Stimulated activated CD4-positive, alpha-beta T cell treated with anti-CD3 and anti-CD28 coated beads, Interleukin-12 subunit alpha, Interleukin-12 subunit beta, amount 100 ng/mL, for 48 hours (primary cell): ENCODE measurements at regions not wholly inside any gene's neighbourhood (a gene's known extent, or its start where the extent isn't known, plus 50 kb on each side); places are given as distances from the start of the nearest gene placed in this dataset.
"Not testable (repeated sequence)": the region's sequence is repeated elsewhere in the genome, so short reads cannot be mapped to it uniquely, and the experiment has no call there.

ENCODE experiments used
- DNase-seq, 3 donors: peaks; one replicate each; pipeline ENCODE4 v3.0.0-alpha.2; 2020; ENCODE audit warnings: low read depth in 2 of 3, low spot score in 1 of 3

- DNase-seq = no peak
Observed at GRCh38 chr18:39215920-39216319, 1650.3 kb upstream of the CELF4 start.

GRCh38 chr18:39211461-39211860 is 1645.9 kb upstream of the CELF4 start:
- no peak for DNase-seq

GRCh38 chr18:39209173-39209572 is 1643.6 kb upstream of the CELF4 start:
- DNase-seq = no peak

- DNase-seq = no peak
Observed at GRCh38 chr18:39208729-39209128, 1643.1 kb upstream of the CELF4 start.

GRCh38 chr18:39208190-39208589 is 1642.6 kb upstream of the CELF4 start:
- no peak for DNase-seq

- DNase-seq = not testable (repeated sequence)
Observed at GRCh38 chr18:39206398-39207103, 1641.0 kb upstream of the CELF4 start.

GRCh38 chr18:39205565-39206195 is 1640.1 kb upstream of the CELF4 start:
- DNase-seq = no peak

GRCh38 chr18:39200153-39200552 is 1634.6 kb upstream of the CELF4 start:
- DNase-seq = no peak

GRCh38 chr18:39199231-39199855 is 1633.7 kb upstream of the CELF4 start:
- DNase-seq = no peak

GRCh38 chr18:39198376-39198775 is 1632.8 kb upstream of the CELF4 start:
- no peak for DNase-seq

- DNase-seq = no peak
Observed at GRCh38 chr18:39191931-39192330, 1626.3 kb upstream of the CELF4 start.

- DNase-seq = no peak
Observed at GRCh38 chr18:39191058-39191457, 1625.5 kb upstream of the CELF4 start.

GRCh38 chr18:39190508-39190907 is 1624.9 kb upstream of the CELF4 start:
- DNase-seq = no peak

GRCh38 chr18:39188278-39188677 is 1622.7 kb upstream of the CELF4 start:
- DNase-seq = no peak

GRCh38 chr18:39186008-39186407 is 1620.4 kb upstream of the CELF4 start:
- DNase-seq = no peak

GRCh38 chr18:39184176-39184575 is 1618.6 kb upstream of the CELF4 start:
- DNase-seq = no peak

- no peak for DNase-seq
Observed at GRCh38 chr18:39178166-39178565, 1612.6 kb upstream of the CELF4 start.

GRCh38 chr18:39172695-39173421 is 1607.3 kb upstream of the CELF4 start:
- no peak for DNase-seq

- DNase-seq = no peak
Observed at GRCh38 chr18:39168723-39169122, 1603.1 kb upstream of the CELF4 start.

- no peak for DNase-seq
Observed at GRCh38 chr18:39167990-39168389, 1602.4 kb upstream of the CELF4 start.

GRCh38 chr18:39166776-39167175 is 1601.2 kb upstream of the CELF4 start:
- DNase-seq = no peak
